Esophagus squamous epithelium (tissue), 5 donors: ENCODE measurements at regions not wholly inside any gene's neighbourhood (a gene's known extent, or its start where the extent isn't known, plus 50 kb on each side); places are given as distances from the start of the nearest gene placed in this dataset.
A peak's percentile ranks its signal among the peaks of the same experiment; 100 is the strongest.

Experiments used
- DNase-seq: peaks from one replicate; lab custom pipeline; 2025; lab: John Stamatoyannopoulos, UW
- H3K27ac ChIP-seq, 4 donors: fragments of 200-600 bp; sonication (generic); one replicate each; pipeline ENCODE4 v1.5.1; 2016 to 2019; ENCODE audit warnings: mild to moderate bottlenecking in 1 of 4
- H3K27me3 ChIP-seq, 4 donors: fragments of 200-600 bp; sonication (generic); 1 replicate in 3 of 4; 2 replicates in 1 of 4; pipeline versions ENCODE4 v1.5.1 to v1.6.0; 2017 to 2021; ENCODE audit warnings: antibody characterized with exemption in 1 of 4
- H3K36me3 ChIP-seq, 3 donors: fragments of 200-600 bp; sonication (generic); one replicate each; pipeline ENCODE4 v1.5.1; 2016 to 2019
- H3K4me1 ChIP-seq, 3 donors: fragments of 200-600 bp; sonication (generic); one replicate each; pipeline ENCODE4 v1.5.1; 2017 to 2019
- H3K4me3 ChIP-seq, 4 donors: fragments of 200-600 bp; sonication (generic); 1 replicate in 3 of 4; 2 replicates in 1 of 4; pipeline ENCODE4 v1.5.1; 2016 to 2019; ENCODE audit warnings: mild to moderate bottlenecking in 2 of 4, moderate library complexity in 1 of 4
- H3K9me3 ChIP-seq, 3 donors: fragments of 200-600 bp; sonication (generic); one replicate each; pipeline ENCODE4 v1.5.1; 2016 to 2019
- POLR2A ChIP-seq, 4 donors: fragments of 450-650 bp; IDR thresholded peaks; one replicate each; pipeline ENCODE4 v1.6.1; 2017; ENCODE audit warnings: antibody characterized with exemption in 4 of 4, mild to moderate bottlenecking in 4 of 4, moderate library complexity in 3 of 4
- WGBS, 2 donors: methylation state at CpG; one replicate each; pipeline ENCODE4 v1.1.5; 2018; 5-methylcytosine and 5-hydroxymethylcytosine counted together
- intact Hi-C: fragments of 100-400 bp; cut with DNase I; formaldehyde crosslinking; loops from one replicate; pipeline ENCODE4 v1.15.0; 2022
- TF ChIP-seq, protein P1 (sequence below), 6 experiments: fragments of 450-650 bp in 4 of 6; fragments of 200-600 bp in 2 of 6; sonication (generic) in 2 of 6; IDR thresholded peaks; one replicate each; pipeline ENCODE4 v1.5.1; 2016 to 2019; ENCODE audit warnings: antibody characterized with exemption in 6 of 6, mild to moderate bottlenecking in 4 of 6, moderate library complexity in 4 of 6
- donor health status: DM: yes; HTN: yes; CAD: no.

DNA sequence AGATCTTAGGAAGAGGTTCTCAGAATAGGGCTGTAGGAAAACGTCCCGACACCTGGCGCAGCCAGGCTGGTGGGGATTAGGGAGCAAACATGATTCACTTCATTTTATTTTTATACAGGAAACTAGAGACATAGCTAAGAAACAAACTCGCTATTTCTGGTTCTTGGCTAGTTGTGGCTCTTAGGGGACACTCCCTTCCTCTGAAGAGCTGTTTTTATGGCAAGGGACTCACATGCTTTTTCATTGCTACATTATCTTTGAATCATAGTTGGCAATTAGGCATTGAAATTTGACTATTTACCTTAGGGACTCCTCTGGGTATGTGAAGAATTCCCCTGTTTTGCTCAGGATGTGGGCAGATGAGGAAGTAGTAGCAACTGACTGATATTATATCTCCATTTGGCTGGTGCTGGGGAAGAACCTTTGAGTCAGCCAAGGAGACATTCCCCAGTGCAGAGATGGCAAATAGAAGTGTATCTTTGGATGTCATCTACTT, 174.5 kb downstream of the SMIM20 start:
- Histone ChIP-seq H3K4me1 (peaks cover 0 to 36% (median 32%) of the 10 kb centered on the region in 3 donors), H3K27me3 (peaks cover 0 to 36% (median 0%) of the 10 kb centered on the region in 4 donors), H3K9me3 (peaks cover 0 to 13% (median 9%) of the 10 kb centered on the region in 3 donors), H3K27ac (peak overlapping the region; percentile 22 to 71 (median 34)), H3K36me3 (no peaks in the 10 kb centered on the region), H3K4me3 (no peak overlapping the region)
- 0 to 7% methylated on average over 4 of the region's 4 CpGs for WGBS, 2 donors
- intact Hi-C loops, result loop anchor here (10.0 kb wide), 1 partner anchor 236 kb away; the partner anchor contains the start of gene RBPJ
- no peak for DNase-seq
- TF ChIP-seq, protein P1, sequence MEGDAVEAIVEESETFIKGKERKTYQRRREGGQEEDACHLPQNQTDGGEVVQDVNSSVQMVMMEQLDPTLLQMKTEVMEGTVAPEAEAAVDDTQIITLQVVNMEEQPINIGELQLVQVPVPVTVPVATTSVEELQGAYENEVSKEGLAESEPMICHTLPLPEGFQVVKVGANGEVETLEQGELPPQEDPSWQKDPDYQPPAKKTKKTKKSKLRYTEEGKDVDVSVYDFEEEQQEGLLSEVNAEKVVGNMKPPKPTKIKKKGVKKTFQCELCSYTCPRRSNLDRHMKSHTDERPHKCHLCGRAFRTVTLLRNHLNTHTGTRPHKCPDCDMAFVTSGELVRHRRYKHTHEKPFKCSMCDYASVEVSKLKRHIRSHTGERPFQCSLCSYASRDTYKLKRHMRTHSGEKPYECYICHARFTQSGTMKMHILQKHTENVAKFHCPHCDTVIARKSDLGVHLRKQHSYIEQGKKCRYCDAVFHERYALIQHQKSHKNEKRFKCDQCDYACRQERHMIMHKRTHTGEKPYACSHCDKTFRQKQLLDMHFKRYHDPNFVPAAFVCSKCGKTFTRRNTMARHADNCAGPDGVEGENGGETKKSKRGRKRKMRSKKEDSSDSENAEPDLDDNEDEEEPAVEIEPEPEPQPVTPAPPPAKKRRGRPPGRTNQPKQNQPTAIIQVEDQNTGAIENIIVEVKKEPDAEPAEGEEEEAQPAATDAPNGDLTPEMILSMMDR (IDR thresholded peaks at IDR 0.05), result no peak
- TF ChIP-seq POLR2A (IDR thresholded peaks at IDR 0.05), result no peak

DNA sequence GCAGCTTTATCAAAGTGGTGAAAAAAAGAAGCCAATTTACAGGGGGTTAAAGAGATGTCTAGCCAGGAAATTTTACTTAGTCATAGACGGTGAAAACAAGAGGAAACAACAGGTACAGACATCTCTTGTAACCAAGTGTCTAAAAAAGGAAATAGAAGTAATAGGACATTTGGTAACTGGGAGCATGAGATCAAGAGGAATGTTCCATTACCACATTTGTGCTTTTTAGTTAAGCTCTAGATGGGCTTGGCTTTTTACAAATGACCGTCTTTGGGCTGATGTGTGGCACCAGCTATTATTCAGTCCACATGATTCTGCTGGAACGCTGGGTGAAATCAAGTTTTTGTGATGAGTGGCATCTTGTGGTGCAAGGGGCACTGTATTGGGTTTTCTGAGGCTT, 179.5 kb downstream of the SMIM20 start:
- no peak overlapping the region for H3K4me3 ChIP-seq
- peaks cover 0 to 15% (median 9%) of the 10 kb centered on the region in 3 donors for H3K9me3 ChIP-seq
- H3K27me3 ChIP-seq, result no peaks in the 10 kb centered on the region
- 22 to 25% methylated on average over 3 of the region's 3 CpGs for WGBS, 2 donors
- H3K27ac ChIP-seq, result peak overlapping the region; percentile 12 to 81 (median 46)
- intact Hi-C loops, result no loop called here
- no peaks in the 10 kb centered on the region for H3K36me3 ChIP-seq
- peaks cover 0 to 15% (median 5%) of the 10 kb centered on the region in 3 donors for H3K4me1 ChIP-seq
- DNase-seq, result no peak
- TF ChIP-seq, protein P1 (IDR thresholded peaks at IDR 0.05), result no peak
- no peak for TF ChIP-seq POLR2A (IDR thresholded peaks at IDR 0.05)

DNA sequence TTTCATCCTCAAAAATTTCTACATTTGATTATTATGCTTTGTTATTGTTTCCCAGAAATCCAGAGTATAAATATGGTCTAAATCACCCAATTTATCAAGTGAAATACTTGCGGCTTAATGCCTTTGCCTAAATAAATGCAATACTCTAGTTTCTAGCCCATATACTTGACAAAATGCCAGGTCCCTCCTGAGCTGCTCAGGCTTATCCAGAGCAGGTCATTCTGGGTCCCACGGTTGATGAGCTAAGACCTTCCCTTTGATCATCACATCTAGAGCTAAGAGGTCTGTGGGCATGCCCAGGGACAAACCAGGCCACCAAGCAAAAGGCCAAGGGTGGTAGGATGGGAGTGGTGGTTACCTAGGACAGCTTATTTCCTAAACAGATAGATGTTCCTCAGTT, 180.1 kb downstream of the SMIM20 start:
- Histone ChIP-seq H3K9me3 (peaks cover 0 to 19% (median 9%) of the 10 kb centered on the region in 3 donors), H3K4me1 (peaks cover 0 to 10% (median 0%) of the 10 kb centered on the region in 3 donors), H3K27me3 (no peaks in the 10 kb centered on the region), H3K36me3 (no peaks in the 10 kb centered on the region), H3K4me3 (no peak overlapping the region), H3K27ac (peak overlapping the region; percentile 12 to 81 (median 46))
- no peak for DNase-seq
- WGBS, 2 donors, result 44 to 58% methylated on average over 2 of the region's 2 CpGs
- intact Hi-C loops, result no loop called here
- no peak for TF ChIP-seq POLR2A (IDR thresholded peaks at IDR 0.05)
- TF ChIP-seq, protein P1 (IDR thresholded peaks at IDR 0.05), result no peak

DNA sequence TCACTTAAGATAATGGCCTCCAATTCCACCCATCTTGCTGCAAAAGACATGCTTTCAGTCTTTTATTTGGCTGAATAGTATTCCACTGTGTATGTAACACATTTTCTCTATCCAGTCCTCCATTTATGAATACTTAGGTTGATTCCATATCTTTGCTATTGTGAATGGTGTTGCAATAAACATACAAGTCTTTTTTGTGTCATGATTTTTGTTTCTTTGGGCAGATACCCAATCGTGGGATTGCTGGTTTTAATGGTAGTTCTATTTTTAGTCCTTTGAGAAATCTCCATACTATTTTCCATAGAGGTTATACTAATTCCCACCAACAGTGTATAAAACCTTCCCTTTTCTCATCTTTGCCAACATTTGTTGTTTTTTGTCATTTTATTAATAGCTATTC, 180.9 kb downstream of the SMIM20 start:
- TF ChIP-seq, protein P1 (IDR thresholded peaks at IDR 0.05), result no peak
- no peak for TF ChIP-seq POLR2A (IDR thresholded peaks at IDR 0.05)
- Histone ChIP-seq H3K9me3 (peaks cover 0 to 19% (median 9%) of the 10 kb centered on the region in 3 donors), H3K4me3 (no peak overlapping the region), H3K4me1 (peaks cover 0 to 9% (median 0%) of the 10 kb centered on the region in 3 donors), H3K36me3 (no peaks in the 10 kb centered on the region), H3K27ac (peak overlapping the region in 1 of 4 donors; percentile 46), H3K27me3 (no peaks in the 10 kb centered on the region)
- DNase-seq, result no peak
- WGBS, 2 donors, result 36 to 43% methylated on average over 1 of the region's 1 CpG
- intact Hi-C loops, result no loop called here

DNA sequence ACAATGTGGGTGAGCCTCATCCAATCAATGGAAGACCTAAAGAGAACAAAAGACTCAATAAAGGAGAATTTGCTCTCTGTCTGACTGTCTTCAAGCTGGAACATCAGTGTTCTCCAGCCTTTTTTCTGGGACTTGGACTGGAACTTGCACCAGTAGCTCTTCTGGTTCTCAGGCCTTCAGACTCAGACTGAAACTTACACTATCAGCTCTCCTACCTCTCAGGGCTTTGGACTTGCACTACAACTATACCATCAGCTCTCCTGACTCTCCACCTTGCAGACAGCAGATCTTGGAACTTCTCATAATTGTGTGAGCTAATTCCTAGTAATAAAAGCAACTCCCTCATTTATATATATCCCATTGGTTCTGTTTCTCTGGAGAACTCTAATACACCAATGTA, 185.9 kb downstream of the SMIM20 start:
- peaks cover 0 to 1% (median 0%) of the 10 kb centered on the region in 3 donors for H3K4me1 ChIP-seq
- no peaks in the 10 kb centered on the region for H3K36me3 ChIP-seq
- H3K9me3 ChIP-seq, result peaks cover 0 to 7% (median 0%) of the 10 kb centered on the region in 3 donors
- H3K27ac ChIP-seq, result no peak overlapping the region
- H3K27me3 ChIP-seq, result no peaks in the 10 kb centered on the region
- DNase-seq, result no peak
- TF ChIP-seq POLR2A (IDR thresholded peaks at IDR 0.05), result no peak
- TF ChIP-seq, protein P1 (IDR thresholded peaks at IDR 0.05), result no peak
- no peak overlapping the region for H3K4me3 ChIP-seq
- intact Hi-C loops, result no loop called here
